ENCODE measurements at regions not wholly inside any gene's neighbourhood (a gene's known extent, or its start where the extent isn't known, plus 50 kb on each side); places are given as distances from the start of the nearest gene placed in this dataset.
"Not testable (repeated sequence)": the region's sequence is repeated elsewhere in the genome, so short reads cannot be mapped to it uniquely, and the experiment has no call there.

GRCh38 chr15:85267158-85267857, 113.1 kb upstream of the AKAP13 start:
- H3K9ac ChIP-seq (ENCODE audit: low read length); H4K91ac ChIP-seq (ENCODE audit: low read length); H2AK5ac ChIP-seq (ENCODE audit: low read length, severe bottlenecking); H2BK12ac ChIP-seq (ENCODE audit: low read length in 2 of 2); DNase-seq; H3K27ac ChIP-seq (ENCODE audit: low read length, poor library complexity, severe bottlenecking); H3K4me3 ChIP-seq (ENCODE audit: insufficient read depth in 1 of 2, low read depth in 1 of 2, low read length in 2 of 2); H3K18ac ChIP-seq (ENCODE audit: low read depth in 1 of 2, low read length in 2 of 2); H4K8ac ChIP-seq (ENCODE audit: low read length); H2BK5ac ChIP-seq (ENCODE audit: low read depth, low read length, poor library complexity, severe bottlenecking); H3K4me2 ChIP-seq (ENCODE audit: low read length, poor library complexity, severe bottlenecking); H3K14ac ChIP-seq (ENCODE audit: low read length in 2 of 2); H3K4ac ChIP-seq (ENCODE audit: low read depth in 1 of 2, low read length in 2 of 2); H3K9me3 ChIP-seq (ENCODE audit: control insufficient read depth, low read length); H3K23ac ChIP-seq (ENCODE audit: low read length in 2 of 2); H3K27me3 ChIP-seq (ENCODE audit: control insufficient read depth in 1 of 2, insufficient read depth in 1 of 2, low read length in 2 of 2); H3K79me1 ChIP-seq (replicated peaks; ENCODE audit: low read length, poor library complexity, severe bottlenecking); H3K4me1 ChIP-seq (ENCODE audit: control insufficient read depth, insufficient read depth, low read depth, low read length); H2BK15ac ChIP-seq (ENCODE audit: low read depth, poor library complexity, severe bottlenecking); H3K36me3 ChIP-seq (ENCODE audit: control insufficient read depth in 1 of 2, insufficient read depth in 2 of 2, low read depth in 1 of 2, low read length in 2 of 2); H2AFZ ChIP-seq (ENCODE audit: low read depth, low read length); H2BK120ac ChIP-seq (ENCODE audit: low read depth, low read length): not testable (repeated sequence)
- no CpG with 5 or more reads among the region's 24 CpGs for WGBS

GRCh38 chr15:85274315-85275050, 105.9 kb upstream of the AKAP13 start:
- H3K4me2 ChIP-seq (ENCODE audit: low read length, poor library complexity, severe bottlenecking): no peak overlapping the region
- no peak overlapping the region for H3K23ac ChIP-seq (ENCODE audit: low read length in 2 of 2)
- H3K18ac ChIP-seq (ENCODE audit: low read depth in 1 of 2, low read length in 2 of 2): no peak overlapping the region
- H3K79me1 ChIP-seq (replicated peaks; ENCODE audit: low read length, poor library complexity, severe bottlenecking): no peaks in the 10 kb centered on the region
- no peak overlapping the region for H2AFZ ChIP-seq (ENCODE audit: low read depth, low read length)
- H4K91ac ChIP-seq (ENCODE audit: low read length): no peak overlapping the region
- WGBS: 91% methylated on average over 12 of the region's 14 CpGs
- H3K14ac ChIP-seq (ENCODE audit: low read length in 2 of 2): no peak overlapping the region
- no peak overlapping the region for H2BK15ac ChIP-seq (ENCODE audit: low read depth, poor library complexity, severe bottlenecking)
- H2BK5ac ChIP-seq (ENCODE audit: low read depth, low read length, poor library complexity, severe bottlenecking): no peak overlapping the region
- no peak overlapping the region for H4K8ac ChIP-seq (ENCODE audit: low read length)
- H2AK5ac ChIP-seq (ENCODE audit: low read length, severe bottlenecking): no peak overlapping the region
- H3K4me1 ChIP-seq (ENCODE audit: control insufficient read depth, insufficient read depth, low read depth, low read length): peaks cover 1% of the 10 kb centered on the region
- H3K27ac ChIP-seq (ENCODE audit: low read length, poor library complexity, severe bottlenecking): no peak overlapping the region
- H3K4me3 ChIP-seq (ENCODE audit: insufficient read depth in 1 of 2, low read depth in 1 of 2, low read length in 2 of 2): no peak overlapping the region
- DNase-seq: no peak
- no peak overlapping the region for H2BK120ac ChIP-seq (ENCODE audit: low read depth, low read length)
- H3K36me3 ChIP-seq (ENCODE audit: control insufficient read depth in 1 of 2, insufficient read depth in 2 of 2, low read depth in 1 of 2, low read length in 2 of 2): no peaks in the 10 kb centered on the region
- H3K4ac ChIP-seq (ENCODE audit: low read depth in 1 of 2, low read length in 2 of 2): no peak overlapping the region
- no peak overlapping the region for H3K9ac ChIP-seq (ENCODE audit: low read length)
- no peak overlapping the region for H2BK12ac ChIP-seq (ENCODE audit: low read length in 2 of 2)
- no peaks in the 10 kb centered on the region for H3K9me3 ChIP-seq (ENCODE audit: control insufficient read depth, low read length)
- no peaks in the 10 kb centered on the region for H3K27me3 ChIP-seq (ENCODE audit: control insufficient read depth in 1 of 2, insufficient read depth in 1 of 2, low read length in 2 of 2)

- no peak overlapping the region for H3K27ac ChIP-seq (ENCODE audit: low read length, poor library complexity, severe bottlenecking)
- H2BK15ac ChIP-seq (ENCODE audit: low read depth, poor library complexity, severe bottlenecking): no peak overlapping the region
- H4K91ac ChIP-seq (ENCODE audit: low read length): no peak overlapping the region
- H3K79me1 ChIP-seq (replicated peaks; ENCODE audit: low read length, poor library complexity, severe bottlenecking): no peaks in the 10 kb centered on the region
- no peak overlapping the region for H2BK120ac ChIP-seq (ENCODE audit: low read depth, low read length)
- H2BK5ac ChIP-seq (ENCODE audit: low read depth, low read length, poor library complexity, severe bottlenecking): no peak overlapping the region
- H3K18ac ChIP-seq (ENCODE audit: low read depth in 1 of 2, low read length in 2 of 2): no peak overlapping the region
- WGBS: 92% methylated on average over 3 of the region's 4 CpGs
- H2AFZ ChIP-seq (ENCODE audit: low read depth, low read length): no peak overlapping the region
- H2BK12ac ChIP-seq (ENCODE audit: low read length in 2 of 2): no peak overlapping the region
- no peak overlapping the region for H3K14ac ChIP-seq (ENCODE audit: low read length in 2 of 2)
- H3K27me3 ChIP-seq (ENCODE audit: control insufficient read depth in 1 of 2, insufficient read depth in 1 of 2, low read length in 2 of 2): no peaks in the 10 kb centered on the region
- no peak overlapping the region for H3K4ac ChIP-seq (ENCODE audit: low read depth in 1 of 2, low read length in 2 of 2)
- no peak overlapping the region for H4K8ac ChIP-seq (ENCODE audit: low read length)
- H3K36me3 ChIP-seq (ENCODE audit: control insufficient read depth in 1 of 2, insufficient read depth in 2 of 2, low read depth in 1 of 2, low read length in 2 of 2): no peaks in the 10 kb centered on the region
- H3K4me1 ChIP-seq (ENCODE audit: control insufficient read depth, insufficient read depth, low read depth, low read length): peaks cover 1% of the 10 kb centered on the region
- no peak overlapping the region for H2AK5ac ChIP-seq (ENCODE audit: low read length, severe bottlenecking)
- no peak overlapping the region for H3K23ac ChIP-seq (ENCODE audit: low read length in 2 of 2)
- no peak overlapping the region for H3K9ac ChIP-seq (ENCODE audit: low read length)
- no peak for DNase-seq
- H3K4me3 ChIP-seq (ENCODE audit: insufficient read depth in 1 of 2, low read depth in 1 of 2, low read length in 2 of 2): no peak overlapping the region
- H3K4me2 ChIP-seq (ENCODE audit: low read length, poor library complexity, severe bottlenecking): no peak overlapping the region
- no peaks in the 10 kb centered on the region for H3K9me3 ChIP-seq (ENCODE audit: control insufficient read depth, low read length)
These were observed 103.9 kb upstream of the AKAP13 start for GRCh38 chr15:85276508-85276907.

GRCh38 chr15:85276921-85277320, 103.5 kb upstream of the AKAP13 start:
- H4K8ac ChIP-seq (ENCODE audit: low read length): no peak overlapping the region
- no peak overlapping the region for H3K4me3 ChIP-seq (ENCODE audit: insufficient read depth in 1 of 2, low read depth in 1 of 2, low read length in 2 of 2)
- H2BK5ac ChIP-seq (ENCODE audit: low read depth, low read length, poor library complexity, severe bottlenecking): no peak overlapping the region
- H3K4ac ChIP-seq (ENCODE audit: low read depth in 1 of 2, low read length in 2 of 2): no peak overlapping the region
- no peak overlapping the region for H2BK15ac ChIP-seq (ENCODE audit: low read depth, poor library complexity, severe bottlenecking)
- 78% methylated on average over 7 of the region's 8 CpGs for WGBS
- no peak overlapping the region for H3K18ac ChIP-seq (ENCODE audit: low read depth in 1 of 2, low read length in 2 of 2)
- no peak overlapping the region for H2AK5ac ChIP-seq (ENCODE audit: low read length, severe bottlenecking)
- no peak overlapping the region for H4K91ac ChIP-seq (ENCODE audit: low read length)
- no peak overlapping the region for H3K9ac ChIP-seq (ENCODE audit: low read length)
- no peak overlapping the region for H3K23ac ChIP-seq (ENCODE audit: low read length in 2 of 2)
- H3K14ac ChIP-seq (ENCODE audit: low read length in 2 of 2): no peak overlapping the region
- no peaks in the 10 kb centered on the region for H3K36me3 ChIP-seq (ENCODE audit: control insufficient read depth in 1 of 2, insufficient read depth in 2 of 2, low read depth in 1 of 2, low read length in 2 of 2)
- no peaks in the 10 kb centered on the region for H3K27me3 ChIP-seq (ENCODE audit: control insufficient read depth in 1 of 2, insufficient read depth in 1 of 2, low read length in 2 of 2)
- H2BK120ac ChIP-seq (ENCODE audit: low read depth, low read length): no peak overlapping the region
- peak; percentile 11 for DNase-seq
- H3K4me2 ChIP-seq (ENCODE audit: low read length, poor library complexity, severe bottlenecking): no peak overlapping the region
- H2BK12ac ChIP-seq (ENCODE audit: low read length in 2 of 2): no peak overlapping the region
- no peaks in the 10 kb centered on the region for H3K79me1 ChIP-seq (replicated peaks; ENCODE audit: low read length, poor library complexity, severe bottlenecking)
- H3K27ac ChIP-seq (ENCODE audit: low read length, poor library complexity, severe bottlenecking): no peak overlapping the region
- no peaks in the 10 kb centered on the region for H3K9me3 ChIP-seq (ENCODE audit: control insufficient read depth, low read length)
- no peak overlapping the region for H2AFZ ChIP-seq (ENCODE audit: low read depth, low read length)
- H3K4me1 ChIP-seq (ENCODE audit: control insufficient read depth, insufficient read depth, low read depth, low read length): peaks cover 1% of the 10 kb centered on the region

Measured in mesenchymal stem cell (in vitro differentiated cells and primary cell).